HG03342 (cell line): ENCODE measurements at regions not wholly inside any gene's neighbourhood (a gene's known extent, or its start where the extent isn't known, plus 50 kb on each side); places are given as distances from the start of the nearest gene placed in this dataset.
"Not testable (repeated sequence)": the region's sequence is repeated elsewhere in the genome, so short reads cannot be mapped to it uniquely, and the experiment has no call there.

Experiments
- ATAC-seq: cut with Tn5 transposase; IDR thresholded peaks from one replicate; pipeline ENCODE4 v1.9.1; 2021; ENCODE audit warnings: mild to moderate bottlenecking, moderate library complexity; ENCODE audit not compliant: unreplicated experiment

DNA sequence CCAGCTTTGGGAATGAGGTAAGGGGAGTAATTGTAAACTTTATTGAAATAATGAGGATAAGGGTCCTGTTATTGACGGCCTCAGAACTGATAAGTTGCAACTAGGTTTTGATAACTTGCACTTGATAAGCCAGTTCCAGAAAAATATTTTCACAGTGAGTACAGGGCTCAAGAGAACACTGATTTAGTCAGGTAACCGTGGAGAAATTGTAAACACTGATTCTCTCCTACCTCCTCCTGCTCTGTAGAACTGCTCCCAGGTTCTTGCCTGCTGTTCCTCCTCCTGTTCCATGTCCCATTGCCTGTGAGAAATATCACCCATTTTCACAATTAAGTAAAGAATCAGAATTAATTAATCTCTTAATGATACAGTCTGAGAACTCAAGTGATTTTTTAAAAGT, 55.0 kb upstream of the CXXC4 start:
- ATAC-seq, result no peak

GRCh38 chr4:104559502-104559901, 64.8 kb upstream of the CXXC4 start:
- no peak for ATAC-seq

DNA sequence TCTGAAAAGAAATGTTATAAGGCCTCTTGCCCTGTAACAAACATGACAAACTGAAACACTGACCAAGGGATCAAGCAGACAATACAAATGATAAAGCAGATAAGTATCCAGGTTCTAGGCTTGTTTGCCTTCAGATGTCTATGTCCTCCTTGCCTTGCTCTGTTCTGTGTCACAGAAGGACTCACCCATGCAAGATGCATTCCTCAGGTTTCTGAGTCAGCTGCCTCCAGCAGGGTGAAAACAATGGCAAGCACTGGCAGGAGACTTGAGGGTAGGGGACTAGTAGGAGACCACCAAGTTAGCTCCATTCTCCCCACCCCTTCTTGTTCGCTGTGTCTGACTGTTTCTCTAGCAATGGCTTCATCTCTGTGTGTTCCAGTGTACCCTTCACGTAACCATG, 76.6 kb upstream of the CXXC4 start:
- no peak for ATAC-seq

DNA sequence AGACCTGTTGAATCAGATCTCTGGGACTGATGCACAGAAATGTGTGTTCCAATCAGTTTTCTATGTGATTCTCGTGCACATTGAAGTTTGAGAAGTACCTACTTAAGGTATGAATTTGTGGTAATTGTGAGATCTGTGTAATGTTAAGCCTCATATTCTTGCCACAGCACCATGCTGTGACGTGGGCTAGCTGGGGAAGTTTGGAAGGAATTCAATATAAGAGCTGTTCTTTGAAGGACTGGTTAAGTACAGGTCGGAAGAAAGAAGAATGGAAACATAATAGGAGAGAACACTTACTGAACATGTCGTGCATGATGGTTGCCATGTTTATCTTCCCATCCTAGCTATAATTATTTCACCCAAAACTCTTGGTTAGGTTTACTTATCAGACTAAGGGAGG, 79.7 kb upstream of the CXXC4 start:
- no peak for ATAC-seq

DNA sequence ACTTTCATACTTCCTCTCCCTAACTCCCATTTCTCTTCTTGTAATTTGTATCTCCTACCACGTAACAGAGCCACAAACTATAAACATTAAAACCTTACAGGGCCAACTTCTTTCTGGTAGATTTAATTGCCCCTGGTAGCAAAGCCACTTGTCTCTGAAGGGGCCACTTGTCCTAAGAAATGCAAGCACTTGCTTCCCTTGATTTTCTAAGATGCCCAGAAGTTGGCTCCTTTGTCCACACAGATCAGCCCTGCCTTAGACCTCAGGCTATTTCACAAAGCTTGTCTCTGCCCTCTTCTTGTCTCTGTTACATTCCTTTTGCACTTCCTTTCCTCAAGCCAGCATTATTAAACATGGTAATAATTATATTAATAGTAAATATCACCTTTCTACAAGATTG, 80.6 kb upstream of the CXXC4 start:
- no peak for ATAC-seq

- ATAC-seq, result no peak
Measured at GRCh38 chr4:104577405-104577804, 82.7 kb upstream of the CXXC4 start.

GRCh38 chr4:104581476-104581875, 86.8 kb upstream of the CXXC4 start:
- ATAC-seq, result not testable (repeated sequence)

DNA sequence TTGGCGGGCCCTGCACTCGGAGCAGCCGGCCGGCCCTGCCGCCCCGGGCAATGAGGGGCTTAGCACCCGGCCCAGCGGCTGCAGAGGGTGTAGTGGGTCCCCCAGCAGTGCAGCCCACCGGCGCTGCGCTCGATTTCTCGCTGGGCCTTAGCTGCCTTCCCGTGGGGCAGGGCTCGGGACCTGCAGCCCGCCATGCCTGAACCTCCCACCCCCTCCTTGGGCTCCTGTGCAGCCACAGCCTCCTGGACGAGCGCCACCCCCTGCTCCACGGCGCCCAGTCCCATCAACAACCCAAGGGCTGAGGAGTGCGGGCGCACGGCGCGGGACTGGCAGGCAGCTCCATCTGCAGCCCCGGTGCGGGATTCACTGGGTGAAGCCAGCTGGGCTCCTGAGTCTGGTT, 87.4 kb upstream of the CXXC4 start:
- ATAC-seq, result not testable (repeated sequence)

- no peak for ATAC-seq
Measured at GRCh38 chr4:104589264-104589868, 94.7 kb upstream of the CXXC4 start.

DNA sequence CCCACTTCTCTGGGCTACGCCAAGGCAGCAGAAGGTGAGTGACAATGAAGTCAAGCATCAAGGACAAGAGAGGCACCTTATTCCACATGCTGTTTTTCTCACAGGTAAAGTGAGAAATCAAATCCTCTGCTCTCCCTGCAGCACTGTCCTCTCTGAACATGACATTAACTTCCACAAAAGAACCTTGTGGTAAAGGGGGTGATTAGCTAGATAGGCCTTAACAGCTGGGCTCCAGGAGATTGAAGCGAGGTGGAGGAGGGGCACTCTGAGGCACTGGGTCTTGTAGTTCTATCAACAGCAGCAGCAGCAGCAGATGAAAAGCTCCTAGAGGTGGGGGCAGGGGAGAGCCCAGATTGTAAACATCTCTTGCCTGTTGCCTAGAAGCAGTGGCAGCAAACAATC, 96.8 kb upstream of the CXXC4 start:
- ATAC-seq, result no peak

DNA sequence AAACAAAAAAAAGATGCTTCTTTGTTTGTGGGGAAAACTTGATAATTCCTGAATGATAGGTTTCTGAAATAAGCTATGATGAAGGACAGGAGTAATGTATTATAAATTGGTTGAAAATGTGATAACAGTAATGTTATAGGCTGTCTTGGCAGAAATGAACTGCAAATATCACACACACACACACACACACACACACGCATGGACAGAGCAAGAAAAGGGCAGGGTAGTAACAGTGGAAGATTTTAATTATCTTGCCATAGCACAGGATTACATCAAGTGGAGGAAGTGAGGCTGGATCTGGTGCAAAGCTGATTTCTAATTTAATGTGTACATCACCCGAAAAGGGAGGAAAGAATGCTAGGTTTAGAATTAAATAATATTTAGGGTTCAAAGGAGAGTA, 97.5 kb upstream of the CXXC4 start:
- ATAC-seq, result no peak

- ATAC-seq, result no peak
Measured at GRCh38 chr4:104593019-104593418, 98.3 kb upstream of the CXXC4 start.

- no peak for ATAC-seq
Measured at GRCh38 chr4:104596189-104596588, 101.5 kb upstream of the CXXC4 start.

DNA sequence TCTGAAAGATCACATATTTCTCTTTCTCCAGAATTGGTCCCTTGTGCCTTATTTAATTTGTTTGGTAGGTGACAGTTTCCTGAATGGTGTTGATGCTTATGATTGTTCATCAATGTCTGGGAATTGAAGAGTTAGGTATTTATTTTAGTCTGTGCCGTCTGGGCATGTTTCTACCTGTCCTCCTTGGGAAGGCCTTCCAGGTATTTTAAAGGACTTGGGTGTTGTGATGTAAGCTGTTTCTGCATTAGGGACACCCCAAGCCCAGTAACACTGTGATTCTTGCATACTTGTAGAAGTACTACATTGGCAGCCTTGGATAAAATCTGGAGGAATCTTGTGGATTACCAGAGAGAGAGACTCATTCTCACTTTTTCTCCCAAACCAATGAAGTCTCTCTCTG, 120.8 kb upstream of the CXXC4 start:
- ATAC-seq, result no peak

DNA sequence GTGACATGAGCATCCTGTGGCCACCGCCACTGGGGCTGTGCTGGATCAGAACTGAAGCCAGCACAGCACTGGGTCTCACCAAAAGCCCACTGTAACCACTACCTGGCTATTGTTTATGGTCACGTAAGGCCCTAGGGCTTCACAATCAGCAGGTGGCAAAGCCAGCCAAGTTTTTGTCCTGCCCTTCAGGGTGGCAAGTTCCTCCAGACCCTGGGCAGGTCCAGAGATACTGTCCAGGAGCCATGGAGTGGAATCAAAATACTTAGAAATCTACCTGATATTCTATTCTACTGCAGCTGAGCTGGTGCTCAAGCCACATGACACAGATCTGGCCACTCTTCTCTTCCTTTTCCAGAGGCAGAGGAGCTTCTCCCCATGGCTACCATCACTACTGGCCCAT, 121.2 kb upstream of the CXXC4 start:
- no peak for ATAC-seq

- ATAC-seq, result no peak
Measured at GRCh38 chr4:104616401-104616820, 121.7 kb upstream of the CXXC4 start.

DNA sequence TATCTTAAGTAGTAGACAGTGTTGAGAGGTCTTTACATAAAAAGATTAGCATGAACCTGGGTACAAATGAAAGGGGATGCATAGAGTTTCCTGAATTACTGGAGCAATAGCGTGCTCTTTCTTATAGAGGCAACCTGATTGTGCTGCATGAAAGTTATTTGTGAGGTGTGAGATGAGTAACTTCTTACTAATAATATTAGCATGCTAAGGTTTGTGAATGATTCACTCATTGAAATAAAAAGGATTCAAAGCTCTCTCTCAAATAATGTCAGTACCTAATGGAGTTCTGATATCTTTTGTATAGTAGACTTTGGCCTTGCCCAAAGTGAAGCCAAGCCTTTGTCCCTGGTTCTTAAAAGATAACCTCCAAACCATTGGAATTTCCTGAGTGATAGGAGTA, 131.0 kb upstream of the CXXC4 start:
- no peak for ATAC-seq

DNA sequence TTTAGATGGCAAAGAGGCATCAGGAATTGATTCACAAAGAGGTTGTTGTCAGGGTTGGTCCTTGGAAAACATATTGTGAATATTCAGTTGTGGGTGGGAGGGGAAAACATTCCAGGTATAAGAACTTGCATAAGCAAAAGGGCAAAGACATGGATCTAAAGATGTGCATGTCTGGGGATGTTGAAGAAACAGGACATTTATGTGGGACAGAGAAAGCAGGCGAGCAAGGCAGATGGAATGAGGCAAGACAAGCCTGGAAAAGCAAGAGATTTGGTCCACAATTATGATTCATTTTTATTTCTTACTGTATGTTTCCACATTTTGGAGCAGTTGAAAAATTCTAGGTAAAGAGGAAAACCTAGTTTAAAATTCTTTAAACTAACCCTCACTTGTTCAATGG, 134.9 kb upstream of the CXXC4 start:
- ATAC-seq, result no peak

DNA sequence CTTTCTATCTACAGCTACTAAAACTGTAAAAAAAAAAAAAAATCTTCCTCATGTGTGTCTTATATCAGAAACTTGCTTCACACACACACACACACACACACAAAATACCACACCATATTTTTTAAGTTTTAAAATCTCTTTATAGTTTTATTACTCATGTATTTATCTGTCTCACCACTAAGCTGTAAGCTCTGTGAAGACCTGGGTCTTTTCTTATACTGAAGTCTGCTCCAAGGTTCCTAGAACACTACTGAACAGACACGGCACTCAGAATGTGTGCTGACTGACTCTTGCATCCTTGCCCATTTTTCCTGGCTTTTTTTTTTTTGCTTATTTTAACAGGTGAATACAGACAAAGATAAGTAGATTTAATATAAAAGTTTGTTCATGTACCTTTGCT, 135.6 kb upstream of the CXXC4 start:
- ATAC-seq, result no peak

DNA sequence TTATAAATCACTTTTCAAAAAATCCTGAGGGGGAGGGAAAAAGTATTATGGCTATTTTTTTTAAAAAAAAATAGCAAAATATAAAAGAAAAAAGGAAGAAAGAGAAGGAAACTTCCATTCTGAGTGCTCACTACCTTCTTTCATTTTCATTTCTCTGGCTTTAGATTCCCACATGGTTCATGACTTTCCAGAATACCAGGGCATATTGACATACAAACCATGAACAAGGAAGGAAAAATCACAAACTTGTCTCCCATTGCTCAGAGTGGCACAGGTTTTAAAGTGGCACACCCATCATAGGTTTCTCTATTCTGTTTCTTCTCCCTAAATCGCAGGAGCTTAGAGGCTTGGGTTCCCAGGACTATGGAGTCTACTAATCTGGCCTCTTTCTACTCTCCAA, 136.3 kb upstream of the CXXC4 start:
- ATAC-seq, result no peak

DNA sequence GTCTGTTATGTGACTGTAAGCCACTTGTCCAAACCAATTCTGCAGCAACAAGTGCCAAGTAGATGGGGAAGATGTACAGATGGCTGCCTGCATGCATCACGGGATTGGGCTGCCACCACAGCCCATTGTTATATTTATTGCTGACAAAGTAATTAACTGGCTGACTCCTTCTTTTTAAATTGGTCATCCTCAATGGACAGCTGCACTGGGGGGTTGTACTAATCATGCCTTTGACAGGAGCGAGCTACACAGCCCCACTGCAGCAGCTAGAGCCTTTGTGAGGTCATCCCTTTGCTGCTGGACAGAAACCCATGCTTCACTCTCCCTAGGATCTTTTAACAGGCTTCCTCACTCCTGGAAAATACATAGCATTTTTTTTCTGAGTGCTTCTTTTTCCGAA, 146.7 kb upstream of the CXXC4 start:
- ATAC-seq, result no peak

- no peak for ATAC-seq
Measured at GRCh38 chr4:104642521-104642920, 147.8 kb upstream of the CXXC4 start.

DNA sequence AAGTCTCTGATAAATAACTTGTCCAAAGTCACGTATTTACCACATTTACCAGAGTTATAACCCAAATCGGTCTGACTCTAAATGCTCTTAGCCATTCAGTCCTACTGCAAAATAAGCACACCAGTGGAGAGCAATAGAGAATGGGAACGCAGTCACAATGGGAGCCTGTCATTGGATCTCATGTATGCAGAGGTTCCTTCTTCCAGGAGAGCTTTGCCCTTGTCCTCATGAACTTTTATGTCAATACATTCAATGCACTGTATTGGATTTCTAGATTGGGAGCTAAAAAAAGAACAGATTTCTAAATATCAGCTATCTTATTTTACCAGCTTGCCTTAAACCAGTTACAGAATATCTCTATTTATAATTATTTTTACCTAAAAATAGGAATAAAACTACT, 149.1 kb upstream of the CXXC4 start:
- no peak for ATAC-seq

- no peak for ATAC-seq
Measured at GRCh38 chr4:104649631-104650030, 154.9 kb upstream of the CXXC4 start.
